A549 (cell line): ENCODE measurements at regions not wholly inside any gene's neighbourhood (a gene's known extent, or its start where the extent isn't known, plus 50 kb on each side); places are given as distances from the start of the nearest gene placed in this dataset.

ENCODE experiments used
- ATAC-seq, 2 experiments: fragments of 200-7000 bp in 1 of 2; fragments of >200 bp in 1 of 2; cut with Nextera tagmentation in 1 of 2; cut with Tn5 transposase in 1 of 2; 3 replicates each; pipeline versions ENCODE4 v1.8.0 to v1.9.1; 2018 to 2020; ENCODE audit warnings: mild to moderate bottlenecking in 1 of 2, moderate library complexity in 1 of 2
- CTCF ChIA-PET: fragments of 300-600 bp; sonication (Branson Sonifier 250); formaldehyde crosslinking; extraction: SDS; loops from one replicate; lab custom pipeline; 2021; ENCODE audit warnings: antibody characterized with exemption, inconsistent platforms; lab: Yijun Ruan, JAX
- POLR2A ChIA-PET: fragments of 350-600 bp; formaldehyde crosslinking; extraction: SDS; loops from one replicate; lab custom pipeline; 2021; ENCODE audit warnings: antibody characterized with exemption, inconsistent platforms; lab: Yijun Ruan, JAX
- DNase-seq, 2 experiments: peaks; one replicate each; pipeline versions ENCODE4 v3.0.0 to v3.0.0-alpha.2; 2011 to 2016; ENCODE audit warnings: low read depth in 1 of 2, low spot score in 1 of 2
- FAIRE-seq: peaks from 2 replicates; lab custom pipeline; 2011; peaks lifted over from hg19 to GRCh38; lab: Jason Lieb, UNC
- H3K27ac ChIP-seq, 2 experiments: fragments of >200 bp; sonication (Bioruptor Twin); formaldehyde crosslinking; 3 replicates each; pipeline ENCODE4 v1.5.1; 2016 to 2017
- H3K4me1 ChIP-seq: fragments of >200 bp; sonication (Bioruptor Twin); formaldehyde crosslinking; 3 replicates; pipeline ENCODE4 v1.6.1; 2016
- H3K4me2 ChIP-seq: fragments of >200 bp; sonication (Bioruptor Twin); formaldehyde crosslinking; 3 replicates; pipeline ENCODE4 v1.6.1; 2016
- H3K4me3 ChIP-seq: fragments of >200 bp; sonication (Bioruptor Twin); formaldehyde crosslinking; 3 replicates; pipeline ENCODE4 v1.5.1; 2016
- H3K9me3 ChIP-seq: fragments of >200 bp; sonication (Bioruptor Twin); formaldehyde crosslinking; 3 replicates; pipeline ENCODE4 v1.6.1; 2016
- BHLHE40 ChIP-seq: IDR thresholded peaks from 2 replicates; pipeline ENCODE4 v1.6.1; 2012; ENCODE audit warnings: low read depth, low read length, inconsistent platforms
- CBX2 ChIP-seq: fragments of 200-600 bp; sonication (generic); IDR thresholded peaks from 2 replicates; pipeline ENCODE4 v1.6.1; 2016; ENCODE audit warnings: low read depth, mild to moderate bottlenecking, borderline replicate concordance
- CEBPB ChIP-seq, 2 experiments: fragments of >200 bp in 1 of 2; sonication (Bioruptor Twin) in 1 of 2; formaldehyde crosslinking in 1 of 2; IDR thresholded peaks; 2 replicates each; pipeline ENCODE4 v1.6.1; 2012 to 2016
- EHMT2 ChIP-seq: fragments of 200-600 bp; sonication (generic); IDR thresholded peaks from 2 replicates; pipeline ENCODE4 v1.6.1; 2016; ENCODE audit warnings: antibody characterized with exemption, low read depth, mild to moderate bottlenecking, moderate library complexity
- ESRRA ChIP-seq: fragments of 150-350 bp; IDR thresholded peaks from 2 replicates; pipeline ENCODE4 v1.6.1; 2014; ENCODE audit warnings: mild to moderate bottlenecking, low read length, borderline replicate concordance
- GATA3 ChIP-seq: IDR thresholded peaks from 2 replicates; pipeline ENCODE4 v1.6.1; 2012; ENCODE audit warnings: borderline replicate concordance
- HEYL ChIP-seq: fragments of 250-450 bp; sonication (Bioruptor Pico); IDR thresholded peaks from 2 replicates; pipeline ENCODE4 v1.8.0; 2021; ENCODE audit warnings: mild to moderate bottlenecking, moderate library complexity
- JUNB ChIP-seq: fragments of >200 bp; sonication (Bioruptor Twin); formaldehyde crosslinking; IDR thresholded peaks from 2 replicates; pipeline ENCODE4 v1.6.1; 2016
- KDM1A ChIP-seq: fragments of 200-600 bp; sonication (generic); IDR thresholded peaks from 2 replicates; pipeline ENCODE4 v1.6.1; 2016; ENCODE audit warnings: low read depth, mild to moderate bottlenecking
- MAFK ChIP-seq: fragments of 450-650 bp; IDR thresholded peaks from 2 replicates; pipeline ENCODE4 v1.6.1; 2014; ENCODE audit not compliant: partially characterized antibody
- NPAS2 ChIP-seq: fragments of 250-450 bp; sonication (Bioruptor Pico); IDR thresholded peaks from 2 replicates; pipeline ENCODE4 v1.8.0; 2022; ENCODE audit warnings: mild to moderate bottlenecking, moderate library complexity, borderline replicate concordance
- RARB ChIP-seq: fragments of 250-450 bp; sonication (Bioruptor Pico); IDR thresholded peaks from 2 replicates; pipeline ENCODE4 v1.8.0; 2021; ENCODE audit warnings: mild to moderate bottlenecking, moderate library complexity
- RFX5 ChIP-seq: fragments of 450-650 bp; IDR thresholded peaks from 2 replicates; pipeline ENCODE4 v1.7.1; 2014; ENCODE audit warnings: antibody characterized with exemption, mild to moderate bottlenecking, moderate library complexity
- SMC3 ChIP-seq: fragments of >200 bp; sonication (Bioruptor Twin); formaldehyde crosslinking; IDR thresholded peaks from 3 replicates; pipeline ENCODE4 v1.6.1; 2018; ENCODE audit warnings: inconsistent platforms
- SREBF2 ChIP-seq: fragments of 450-650 bp; IDR thresholded peaks from 2 replicates; pipeline ENCODE4 v1.6.1; 2014; ENCODE audit warnings: mild to moderate bottlenecking, moderate library complexity
- TFCP2L1 ChIP-seq: fragments of 250-450 bp; sonication (Bioruptor Pico); IDR thresholded peaks from 2 replicates; pipeline ENCODE4 v1.5.0; 2021; ENCODE audit warnings: mild to moderate bottlenecking
- TP53 ChIP-seq: fragments of 250-450 bp; sonication (Bioruptor Pico); IDR thresholded peaks from 2 replicates; pipeline ENCODE4 v1.5.0; 2021; ENCODE audit warnings: mild to moderate bottlenecking, moderate library complexity
- WGBS: methylation state at CpG from one replicate; pipeline ENCODE4 v1.1.6; 2017; ENCODE audit errors: missing lambda C conversion rate; 5-methylcytosine and 5-hydroxymethylcytosine counted together
- TF ChIP-seq, protein P1 (sequence below): fragments of 450-650 bp; IDR thresholded peaks from 2 replicates; pipeline ENCODE4 v1.6.1; 2014; ENCODE audit warnings: antibody characterized with exemption
- TF ChIP-seq, protein P2 (sequence below): fragments of 250-450 bp; sonication (Bioruptor Pico); IDR thresholded peaks from 2 replicates; pipeline ENCODE4 v1.5.0; 2021; ENCODE audit warnings: mild to moderate bottlenecking, moderate library complexity, borderline replicate concordance
- TF ChIP-seq, protein P3 (sequence below): IDR thresholded peaks from 2 replicates; pipeline ENCODE4 v1.6.1; 2012
- TF ChIP-seq, protein P4 (sequence below): fragments of 250-450 bp; sonication (Bioruptor Pico); IDR thresholded peaks from 2 replicates; pipeline ENCODE4 v1.5.0; 2020; ENCODE audit warnings: low read depth, mild to moderate bottlenecking, moderate library complexity
- TF ChIP-seq, protein P5 (sequence below): fragments of >200 bp; sonication (Bioruptor Twin); formaldehyde crosslinking; IDR thresholded peaks from 2 replicates; pipeline ENCODE4 v1.6.1; 2016
- TF ChIP-seq, protein P6 (sequence below): IDR thresholded peaks from 2 replicates; pipeline ENCODE4 v1.6.1; 2012; ENCODE audit warnings: low read depth, borderline replicate concordance

DNA sequence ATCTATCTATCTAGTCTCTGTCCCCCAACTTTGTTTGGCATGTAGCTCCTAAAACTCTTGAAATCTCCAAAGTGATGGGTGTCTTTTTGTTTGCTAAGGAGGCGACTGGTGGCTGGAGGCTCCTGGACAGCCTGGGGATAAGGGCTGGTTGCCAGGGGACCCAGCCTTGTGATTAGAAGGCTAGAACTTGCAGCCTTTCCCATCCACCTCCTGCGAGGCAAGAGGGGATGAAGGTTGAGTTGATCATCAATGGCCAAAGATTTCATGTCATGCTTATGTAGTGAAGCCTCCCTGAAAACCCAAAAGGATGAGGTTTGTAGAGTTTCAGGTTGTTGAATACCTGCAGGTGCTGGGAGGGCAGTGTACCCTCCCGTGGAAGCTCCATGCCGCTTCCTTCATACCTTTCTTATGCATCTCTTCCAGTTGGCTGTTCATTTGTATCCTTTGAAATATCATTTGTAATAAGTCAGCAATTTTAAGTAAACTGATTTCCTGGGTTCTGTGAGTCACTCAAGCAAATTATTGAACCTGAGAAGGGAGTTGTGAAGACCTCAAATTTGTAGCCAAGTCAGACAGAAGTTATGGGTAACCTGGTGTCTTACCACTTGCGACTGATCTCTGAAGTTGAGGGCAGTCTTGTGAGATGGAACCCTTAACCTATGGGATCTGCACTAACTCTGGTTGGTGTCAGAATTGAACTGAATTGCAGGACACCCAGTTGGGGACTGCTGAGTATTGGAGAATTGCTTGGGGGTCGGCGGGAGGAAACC, 202.4 kb downstream of the SEC14L1 start:
- peaks cover 14% of the 10 kb centered on the region for H3K9me3 ChIP-seq
- POLR2A ChIA-PET = no interaction called here
- H3K4me1 ChIP-seq = 0 out of 3 replicates have a peak, but pooled peaks cover 4% of the 10 kb centered on the region
- CTCF ChIA-PET = interaction anchor here (1.0 to 5.5 kb wide), 4 partner anchors 11 to 152 kb away, joined by 3 to 46 read pairs (median 6); no protein-coding TSS in a partner anchor
- ATAC-seq (no peak), FAIRE-seq (no peak)
- no peak overlapping the region for H3K4me3 ChIP-seq
- H3K4me2 ChIP-seq = no peak overlapping the region
- no peak overlapping the region for H3K27ac ChIP-seq
- WGBS = 94% methylated on average over 7 of the region's 7 CpGs
- peak; percentile 70 for TF ChIP-seq MAFK
- TF ChIP-seq RARB (CRISPR knock-in tag) = no peak
- TF ChIP-seq, all 56 proteins: peak for 1
- no peak for DNase-seq

DNA sequence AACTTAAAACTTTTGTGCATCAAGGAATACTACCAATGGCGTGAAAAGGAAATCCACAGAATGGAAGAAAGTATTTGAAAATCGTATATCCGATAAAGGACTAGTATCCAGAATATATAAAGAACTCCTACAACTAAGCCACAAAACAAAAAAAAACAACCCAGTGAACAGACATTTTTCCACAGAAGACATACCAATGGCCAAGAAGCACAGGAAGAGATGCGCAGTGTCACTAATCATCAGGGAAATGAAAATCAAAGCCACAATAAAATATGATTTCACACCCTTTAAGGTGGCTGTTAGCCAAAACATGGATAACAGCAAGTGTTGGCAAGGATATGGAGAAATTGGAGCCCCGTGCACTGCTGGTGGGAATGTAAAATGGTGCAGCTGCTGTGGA, 203.3 kb downstream of the SEC14L1 start:
- no peak for FAIRE-seq

DNA sequence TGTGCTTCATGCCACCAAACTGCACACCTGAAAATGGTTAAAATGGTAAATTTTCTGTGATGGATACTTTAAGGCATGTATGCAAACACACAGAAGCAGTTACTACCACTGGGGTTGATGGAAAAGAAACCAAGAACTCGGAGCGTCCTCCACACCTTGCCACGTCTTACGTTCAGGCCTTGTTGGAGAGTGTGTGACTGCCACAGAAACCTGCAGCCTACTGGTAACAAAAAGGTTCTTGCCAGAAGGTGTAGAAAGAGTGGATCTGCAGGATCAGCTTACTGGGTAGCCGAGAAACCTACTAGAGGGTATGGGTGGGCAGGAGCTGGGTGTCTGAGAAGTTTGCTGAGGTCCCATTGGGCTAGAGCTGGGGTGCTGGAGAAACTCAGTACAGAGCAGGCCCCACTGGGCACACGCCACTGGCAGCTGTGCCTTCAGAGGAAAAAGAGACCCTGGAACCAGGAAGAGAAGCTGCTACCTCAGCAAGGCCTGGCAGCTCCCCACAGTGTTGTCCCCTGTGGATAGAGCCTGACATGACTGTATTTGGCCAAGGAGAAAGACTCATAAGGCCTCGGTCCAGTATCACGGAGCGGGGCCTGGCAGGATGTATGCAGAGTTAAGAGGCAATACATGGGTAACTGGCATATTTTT, 204.6 kb downstream of the SEC14L1 start:
- POLR2A ChIA-PET = no interaction called here
- H3K4me3 ChIP-seq = no peak overlapping the region
- TF ChIP-seq TFCP2L1 (CRISPR knock-in tag) (0 out of 2 replicates have a peak, but pooled peaks have one; percentile 26), SMC3 (no peak)
- TF ChIP-seq, all 56 proteins: peak for 1
- Histone ChIP-seq H3K4me2 (no peak overlapping the region), H3K9me3 (peaks cover 14% of the 10 kb centered on the region), H3K4me1 (peaks cover 10% of the 10 kb centered on the region), H3K27ac (no peak overlapping the region)
- 93% methylated on average over 9 of the region's 9 CpGs for WGBS
- DNase-seq (no peak), FAIRE-seq (no peak), ATAC-seq (peak; percentile 62 to 67; a peak in 5 of 6 replicates)
- CTCF ChIA-PET = interaction anchor here (1.0 to 6.3 kb wide), 6 partner anchors 14 to 85 kb away, joined by 3 to 62 read pairs (median 4); no protein-coding TSS in a partner anchor

More for the DNA sequence above, 203.3 kb downstream of the SEC14L1 start:
- Histone ChIP-seq H3K27ac (no peak overlapping the region), H3K4me2 (no peak overlapping the region), H3K4me3 (no peak overlapping the region), H3K4me1 (0 out of 3 replicates have a peak, but pooled peaks cover 4% of the 10 kb centered on the region), H3K9me3 (peaks cover 14% of the 10 kb centered on the region)
- 0 out of 2 replicates have a peak, but pooled peaks have one; percentile 26 for TF ChIP-seq HEYL (CRISPR knock-in tag)
- peak; percentile 70; the same call in 1 of the 2 replicates for TF ChIP-seq KDM1A
- TF ChIP-seq, protein P1, sequence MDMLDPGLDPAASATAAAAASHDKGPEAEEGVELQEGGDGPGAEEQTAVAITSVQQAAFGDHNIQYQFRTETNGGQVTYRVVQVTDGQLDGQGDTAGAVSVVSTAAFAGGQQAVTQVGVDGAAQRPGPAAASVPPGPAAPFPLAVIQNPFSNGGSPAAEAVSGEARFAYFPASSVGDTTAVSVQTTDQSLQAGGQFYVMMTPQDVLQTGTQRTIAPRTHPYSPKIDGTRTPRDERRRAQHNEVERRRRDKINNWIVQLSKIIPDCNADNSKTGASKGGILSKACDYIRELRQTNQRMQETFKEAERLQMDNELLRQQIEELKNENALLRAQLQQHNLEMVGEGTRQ = no peak
- TF ChIP-seq CBX2 = no peak
- TF ChIP-seq BHLHE40 = no peak
- TF ChIP-seq EHMT2 = no peak
- TF ChIP-seq, protein P2, sequence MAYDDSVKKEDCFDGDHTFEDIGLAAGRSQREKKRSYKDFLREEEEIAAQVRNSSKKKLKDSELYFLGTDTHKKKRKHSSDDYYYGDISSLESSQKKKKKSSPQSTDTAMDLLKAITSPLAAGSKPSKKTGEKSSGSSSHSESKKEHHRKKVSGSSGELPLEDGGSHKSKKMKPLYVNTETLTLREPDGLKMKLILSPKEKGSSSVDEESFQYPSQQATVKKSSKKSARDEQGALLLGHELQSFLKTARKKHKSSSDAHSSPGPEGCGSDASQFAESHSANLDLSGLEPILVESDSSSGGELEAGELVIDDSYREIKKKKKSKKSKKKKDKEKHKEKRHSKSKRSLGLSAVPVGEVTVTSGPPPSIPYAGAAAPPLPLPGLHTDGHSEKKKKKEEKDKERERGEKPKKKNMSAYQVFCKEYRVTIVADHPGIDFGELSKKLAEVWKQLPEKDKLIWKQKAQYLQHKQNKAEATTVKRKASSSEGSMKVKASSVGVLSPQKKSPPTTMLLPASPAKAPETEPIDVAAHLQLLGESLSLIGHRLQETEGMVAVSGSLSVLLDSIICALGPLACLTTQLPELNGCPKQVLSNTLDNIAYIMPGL (CRISPR knock-in tag) = no peak
- TF ChIP-seq TP53 (CRISPR knock-in tag) = no peak
- 97% methylated on average over 5 of the region's 5 CpGs for WGBS
- DNase-seq (no peak), ATAC-seq (no peak)
- ChIA-PET CTCF (interaction anchor here (1.0 to 5.5 kb wide), 4 partner anchors 10 to 151 kb away, joined by 3 to 46 read pairs (median 6); no protein-coding TSS in a partner anchor), POLR2A (no interaction called here)

DNA sequence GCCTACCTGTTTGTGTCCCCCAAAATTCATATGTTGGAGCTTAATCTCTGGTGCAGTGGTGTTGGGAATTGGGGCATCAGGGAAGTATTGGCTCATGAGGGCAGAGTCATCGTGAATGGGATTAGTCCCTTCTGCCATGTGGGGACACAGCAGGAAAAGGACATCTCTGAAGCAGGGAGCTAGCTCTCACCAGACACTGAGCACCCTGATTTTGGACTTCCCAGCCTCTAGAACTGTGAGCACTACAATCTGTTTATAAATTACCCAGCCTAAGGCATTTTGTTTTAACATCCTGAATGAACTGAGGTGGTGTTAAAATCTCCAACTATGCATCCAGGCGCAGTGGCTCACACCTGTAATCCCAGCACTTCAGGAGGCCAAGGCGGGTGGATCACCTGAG, 206.0 kb downstream of the SEC14L1 start:
- ChIA-PET POLR2A (no interaction called here), CTCF (interaction anchor here (0.8 to 6.3 kb wide), 10 partner anchors 8 to 83 kb away, joined by 3 to 62 read pairs (median 4); no protein-coding TSS in a partner anchor)
- TF ChIP-seq, protein P3, sequence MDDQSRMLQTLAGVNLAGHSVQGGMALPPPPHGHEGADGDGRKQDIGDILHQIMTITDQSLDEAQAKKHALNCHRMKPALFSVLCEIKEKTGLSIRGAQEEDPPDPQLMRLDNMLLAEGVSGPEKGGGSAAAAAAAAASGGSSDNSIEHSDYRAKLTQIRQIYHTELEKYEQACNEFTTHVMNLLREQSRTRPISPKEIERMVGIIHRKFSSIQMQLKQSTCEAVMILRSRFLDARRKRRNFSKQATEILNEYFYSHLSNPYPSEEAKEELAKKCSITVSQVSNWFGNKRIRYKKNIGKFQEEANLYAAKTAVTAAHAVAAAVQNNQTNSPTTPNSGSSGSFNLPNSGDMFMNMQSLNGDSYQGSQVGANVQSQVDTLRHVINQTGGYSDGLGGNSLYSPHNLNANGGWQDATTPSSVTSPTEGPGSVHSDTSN = no peak
- TF ChIP-seq NPAS2 (CRISPR knock-in tag) = no peak
- no peak for TF ChIP-seq RFX5
- TF ChIP-seq JUNB = no peak
- TF ChIP-seq, protein P4, sequence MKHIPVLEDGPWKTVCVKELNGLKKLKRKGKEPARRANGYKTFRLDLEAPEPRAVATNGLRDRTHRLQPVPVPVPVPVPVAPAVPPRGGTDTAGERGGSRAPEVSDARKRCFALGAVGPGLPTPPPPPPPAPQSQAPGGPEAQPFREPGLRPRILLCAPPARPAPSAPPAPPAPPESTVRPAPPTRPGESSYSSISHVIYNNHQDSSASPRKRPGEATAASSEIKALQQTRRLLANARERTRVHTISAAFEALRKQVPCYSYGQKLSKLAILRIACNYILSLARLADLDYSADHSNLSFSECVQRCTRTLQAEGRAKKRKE = no peak
- no peak for TF ChIP-seq GATA3
- TF ChIP-seq CEBPB (IDR thresholded peaks at IDR 0.05) = no peak
- TF ChIP-seq, protein P5, sequence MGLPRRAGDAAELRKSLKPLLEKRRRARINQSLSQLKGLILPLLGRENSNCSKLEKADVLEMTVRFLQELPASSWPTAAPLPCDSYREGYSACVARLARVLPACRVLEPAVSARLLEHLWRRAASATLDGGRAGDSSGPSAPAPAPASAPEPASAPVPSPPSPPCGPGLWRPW = no peak
- no peak for TF ChIP-seq ESRRA
- TF ChIP-seq SREBF2 = no peak
- TF ChIP-seq RARB (CRISPR knock-in tag) = no peak
- TF ChIP-seq, protein P6, sequence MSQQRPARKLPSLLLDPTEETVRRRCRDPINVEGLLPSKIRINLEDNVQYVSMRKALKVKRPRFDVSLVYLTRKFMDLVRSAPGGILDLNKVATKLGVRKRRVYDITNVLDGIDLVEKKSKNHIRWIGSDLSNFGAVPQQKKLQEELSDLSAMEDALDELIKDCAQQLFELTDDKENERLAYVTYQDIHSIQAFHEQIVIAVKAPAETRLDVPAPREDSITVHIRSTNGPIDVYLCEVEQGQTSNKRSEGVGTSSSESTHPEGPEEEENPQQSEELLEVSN = no peak

More for the DNA sequence above, 206.0 kb downstream of the SEC14L1 start:
- no peak overlapping the region for H3K4me3 ChIP-seq
- peaks cover 14% of the 10 kb centered on the region for H3K9me3 ChIP-seq
- H3K4me1 ChIP-seq = peaks cover 24% of the 10 kb centered on the region
- H3K4me2 ChIP-seq = no peak overlapping the region
- ATAC-seq = no peak
- no peak for FAIRE-seq
- no peak for DNase-seq
- 96% methylated on average over 3 of the region's 3 CpGs for WGBS
- H3K27ac ChIP-seq = no peak overlapping the region
